GM18502 (cell line): ENCODE measurements at regions not wholly inside any gene's neighbourhood (a gene's known extent, or its start where the extent isn't known, plus 50 kb on each side); places are given as distances from the start of the nearest gene placed in this dataset.
"Not testable (repeated sequence)": the region's sequence is repeated elsewhere in the genome, so short reads cannot be mapped to it uniquely, and the experiment has no call there.

Source experiments
- ATAC-seq: cut with Tn5 transposase; IDR thresholded peaks from one replicate; pipeline ENCODE4 v1.9.1; 2021; ENCODE audit warnings: mild to moderate bottlenecking; ENCODE audit not compliant: unreplicated experiment, poor library complexity

DNA sequence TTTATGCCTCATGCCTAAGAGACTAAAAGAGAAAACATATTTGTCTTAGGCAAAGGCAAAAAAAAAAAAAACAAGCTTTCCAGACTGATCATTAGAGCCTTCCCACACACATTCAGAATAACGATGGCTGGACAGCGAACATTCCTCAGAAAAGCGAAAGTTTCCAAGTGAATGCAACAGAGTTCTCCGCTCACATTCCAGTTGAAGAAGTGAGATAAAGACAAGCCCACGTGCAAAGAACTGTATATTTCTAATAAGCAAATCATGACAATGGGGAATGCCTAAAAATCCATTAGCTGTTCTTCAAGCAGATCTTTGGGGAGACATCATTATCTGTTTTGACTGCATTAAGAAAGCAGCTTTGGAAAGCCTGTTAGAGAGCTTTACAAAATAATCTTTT is 347.9 kb downstream of the METTL4 start:
- ATAC-seq: no peak

- ATAC-seq: no peak
Observed at GRCh38 chr18:2223849-2224248, 347.5 kb downstream of the METTL4 start.

DNA sequence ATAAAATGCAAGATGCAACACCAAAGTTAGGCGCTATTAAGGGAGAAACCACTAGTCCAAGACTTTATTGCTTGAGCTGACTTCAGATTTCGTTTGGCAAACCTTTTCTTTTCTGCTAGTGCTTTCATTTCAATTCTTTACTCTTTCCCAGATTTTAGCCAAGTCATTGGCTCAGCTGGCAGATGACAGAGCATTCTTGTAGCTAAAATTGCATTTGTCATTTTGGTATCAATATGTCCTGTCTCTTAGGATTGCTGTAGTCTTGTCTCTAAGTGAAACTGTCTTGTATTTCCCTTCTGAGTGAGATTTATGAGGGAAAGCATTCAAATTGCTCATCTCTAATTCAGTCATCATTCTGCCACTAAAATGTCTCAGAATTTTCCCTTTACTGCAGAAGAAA is 335.1 kb downstream of the METTL4 start:
- no peak for ATAC-seq

DNA sequence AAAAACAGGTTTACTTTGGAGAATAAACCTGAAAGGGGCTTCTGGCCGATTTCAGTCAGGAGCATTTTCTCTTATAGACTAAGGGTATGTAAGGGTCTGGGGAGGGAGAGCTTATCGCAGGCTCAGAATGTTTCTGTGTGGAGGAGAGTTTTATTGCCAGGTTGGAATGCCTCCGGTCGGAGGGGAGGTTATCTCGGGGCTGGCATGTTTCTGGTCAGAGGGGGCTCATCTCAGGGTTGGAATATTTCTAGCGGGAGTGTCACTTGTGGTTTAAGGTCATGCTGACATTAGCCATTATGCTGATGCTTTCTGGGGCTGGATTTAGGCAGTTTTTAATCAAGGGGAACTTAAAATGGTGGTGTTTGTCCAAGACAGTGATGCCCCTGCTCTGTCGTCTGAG is 333.6 kb downstream of the METTL4 start:
- ATAC-seq: no peak

DNA sequence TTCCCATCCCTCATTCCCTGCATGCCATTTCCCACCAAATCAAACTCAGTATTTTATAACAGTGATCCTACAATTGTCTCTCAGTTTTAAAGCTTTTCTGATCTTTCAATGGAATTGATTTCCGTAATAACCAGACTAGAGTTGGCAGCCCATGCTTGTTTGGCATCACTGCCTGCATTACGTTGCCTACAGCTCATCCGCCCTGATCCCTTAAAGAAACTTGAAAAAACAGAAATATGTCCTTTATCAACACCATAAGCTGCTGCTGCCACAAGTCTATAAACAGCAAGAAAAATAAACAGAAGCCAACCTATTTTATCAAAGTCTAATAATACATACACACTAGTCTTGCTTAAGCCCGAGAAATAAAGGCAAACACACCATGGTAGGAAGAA is 331.0 kb downstream of the METTL4 start:
- no peak for ATAC-seq

- ATAC-seq: no peak
Observed at GRCh38 chr18:2244641-2245040, 326.7 kb downstream of the METTL4 start.

GRCh38 chr18:2247101-2247500 is 324.2 kb downstream of the METTL4 start:
- ATAC-seq: not testable (repeated sequence)

- ATAC-seq: no peak
Observed at GRCh38 chr18:2254977-2255376, 316.3 kb downstream of the METTL4 start.

DNA sequence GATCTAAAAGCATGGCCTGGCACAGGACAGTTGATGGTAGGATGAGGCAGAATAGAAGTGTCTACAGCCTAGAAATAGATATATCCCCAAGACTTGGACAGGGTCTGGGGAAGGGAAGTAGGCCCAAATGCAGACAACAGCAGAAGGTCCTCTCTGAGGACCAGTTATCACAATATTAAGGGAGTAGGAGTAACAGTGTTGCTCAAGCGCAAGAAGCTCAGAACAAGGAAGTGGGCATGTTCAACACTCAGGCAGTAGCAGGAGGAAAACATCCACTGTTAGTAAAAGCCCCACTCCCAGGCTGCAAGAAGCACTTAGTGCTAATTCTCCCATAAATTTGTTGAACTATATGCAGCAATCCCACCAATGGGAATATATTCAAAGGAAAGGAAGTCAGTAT is 314.7 kb downstream of the METTL4 start:
- no peak for ATAC-seq

GRCh38 chr18:2258954-2259353 is 312.4 kb downstream of the METTL4 start:
- ATAC-seq: no peak

GRCh38 chr18:2263303-2263890 is 307.9 kb downstream of the METTL4 start:
- ATAC-seq: no peak

GRCh38 chr18:2274613-2275012 is 296.7 kb downstream of the METTL4 start:
- no peak for ATAC-seq

- ATAC-seq: no peak
Observed at GRCh38 chr18:2281086-2281485, 290.2 kb downstream of the METTL4 start.

DNA sequence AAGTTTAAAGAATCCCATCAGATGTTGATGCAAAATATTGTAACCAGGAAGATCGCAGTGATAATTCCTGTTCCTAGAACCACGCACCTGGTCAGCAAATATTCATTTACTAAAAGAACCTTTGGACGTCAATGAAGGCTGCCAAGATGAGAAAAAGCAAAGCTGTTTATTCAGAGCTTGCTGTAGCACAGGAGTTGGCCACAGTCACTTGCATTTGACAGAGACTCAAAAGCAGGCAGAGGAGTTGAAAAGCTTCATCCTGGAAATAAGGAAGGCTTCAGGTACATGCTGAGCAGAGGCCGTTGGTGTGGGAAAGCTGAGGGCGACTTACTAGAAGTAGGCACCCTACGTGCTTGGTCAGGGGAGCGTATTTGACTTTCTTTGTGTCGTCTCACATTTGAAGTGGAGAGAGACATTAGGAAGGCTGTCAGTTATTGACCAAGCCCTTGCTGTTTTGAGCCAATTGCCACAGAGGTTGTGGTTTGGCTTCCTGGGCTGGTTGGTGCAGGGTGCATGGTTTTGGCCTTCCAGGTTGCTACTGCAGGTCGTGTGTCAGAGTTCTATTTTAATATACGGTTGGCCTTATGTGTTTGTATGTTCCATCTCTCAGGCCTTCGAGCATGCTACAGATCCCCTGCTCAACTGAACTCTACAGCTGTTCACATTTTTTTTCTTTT is 289.6 kb downstream of the METTL4 start:
- no peak for ATAC-seq

DNA sequence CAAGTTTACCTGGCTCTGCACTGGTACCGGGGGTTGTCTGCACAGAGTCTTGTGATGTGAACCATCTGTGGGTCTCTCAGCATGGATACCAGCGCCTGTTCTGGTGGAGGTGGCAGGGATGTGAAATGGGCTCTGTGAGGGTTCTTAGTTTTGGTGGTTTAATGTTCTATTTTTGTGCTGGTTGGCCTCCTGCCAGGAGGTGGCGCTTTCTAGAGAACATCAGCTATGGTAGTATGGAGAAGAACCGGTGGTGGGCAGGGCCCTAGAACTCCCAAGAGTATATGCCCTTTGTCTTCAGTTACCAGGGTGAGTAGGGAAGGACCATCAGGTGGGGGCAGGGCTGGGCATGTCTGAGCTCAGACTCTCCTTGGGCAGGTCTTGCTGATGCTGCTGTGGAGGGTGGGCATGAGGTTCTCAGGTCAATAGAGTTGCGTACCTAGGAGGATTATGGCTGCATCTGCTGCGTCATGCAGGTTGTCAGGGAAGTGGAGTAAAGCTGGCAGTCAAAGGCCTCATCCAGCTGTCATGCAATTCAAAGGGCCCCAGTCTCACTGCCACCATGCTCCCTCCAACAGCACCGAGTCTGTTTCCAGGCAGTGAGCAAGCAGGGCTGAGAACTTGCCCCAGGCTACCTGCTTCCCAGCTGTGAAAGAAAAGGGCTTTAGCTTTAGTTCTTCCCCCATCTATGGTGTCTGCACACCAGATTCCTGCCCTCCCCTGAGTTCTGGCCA is 278.0 kb downstream of the METTL4 start:
- ATAC-seq: no peak

GRCh38 chr18:2301316-2301715 is 270.0 kb downstream of the METTL4 start:
- ATAC-seq: no peak

GRCh38 chr18:2302012-2302411 is 269.3 kb downstream of the METTL4 start:
- ATAC-seq: no peak

DNA sequence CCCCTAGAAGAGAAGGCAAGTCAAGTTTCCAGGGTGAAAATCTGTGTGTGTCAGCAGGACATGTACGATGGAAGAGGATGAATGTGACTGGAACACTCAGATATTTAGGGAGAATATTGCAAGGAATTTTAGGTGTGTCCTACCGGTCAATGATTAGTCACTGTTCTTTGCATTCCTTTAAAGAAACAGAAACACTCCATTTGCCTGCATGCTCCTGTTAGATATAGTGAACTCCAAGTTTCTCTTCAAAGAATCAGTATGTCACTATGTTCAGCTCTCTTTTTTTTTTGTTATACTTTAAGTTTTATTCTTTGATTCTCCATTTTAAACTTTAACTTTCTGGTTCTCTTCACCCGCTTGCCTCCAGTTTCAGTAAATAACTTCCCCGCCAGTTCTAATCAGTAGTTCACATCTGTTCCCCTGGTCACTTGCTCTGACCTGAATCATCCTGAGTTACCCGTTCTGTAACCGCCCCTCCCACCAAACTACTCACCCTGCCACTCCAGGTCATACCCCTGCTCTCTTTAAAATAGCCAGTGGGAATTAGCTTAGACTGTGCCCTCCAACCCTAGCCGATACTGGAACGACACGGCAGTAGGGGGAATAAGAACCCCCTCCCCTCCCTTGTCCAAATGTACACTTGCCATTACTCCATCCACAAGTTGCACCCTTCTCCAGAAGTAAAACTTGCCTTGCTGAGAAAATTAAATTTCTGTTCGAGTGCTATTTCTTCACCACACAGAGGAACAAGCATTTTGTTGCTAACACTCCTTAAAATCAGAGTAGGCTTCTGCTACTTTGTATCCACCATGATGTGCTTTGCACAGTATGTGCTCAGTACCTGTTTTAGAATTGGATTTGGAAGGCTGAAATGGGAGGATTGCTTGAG is 268.4 kb downstream of the METTL4 start:
- ATAC-seq: no peak

DNA sequence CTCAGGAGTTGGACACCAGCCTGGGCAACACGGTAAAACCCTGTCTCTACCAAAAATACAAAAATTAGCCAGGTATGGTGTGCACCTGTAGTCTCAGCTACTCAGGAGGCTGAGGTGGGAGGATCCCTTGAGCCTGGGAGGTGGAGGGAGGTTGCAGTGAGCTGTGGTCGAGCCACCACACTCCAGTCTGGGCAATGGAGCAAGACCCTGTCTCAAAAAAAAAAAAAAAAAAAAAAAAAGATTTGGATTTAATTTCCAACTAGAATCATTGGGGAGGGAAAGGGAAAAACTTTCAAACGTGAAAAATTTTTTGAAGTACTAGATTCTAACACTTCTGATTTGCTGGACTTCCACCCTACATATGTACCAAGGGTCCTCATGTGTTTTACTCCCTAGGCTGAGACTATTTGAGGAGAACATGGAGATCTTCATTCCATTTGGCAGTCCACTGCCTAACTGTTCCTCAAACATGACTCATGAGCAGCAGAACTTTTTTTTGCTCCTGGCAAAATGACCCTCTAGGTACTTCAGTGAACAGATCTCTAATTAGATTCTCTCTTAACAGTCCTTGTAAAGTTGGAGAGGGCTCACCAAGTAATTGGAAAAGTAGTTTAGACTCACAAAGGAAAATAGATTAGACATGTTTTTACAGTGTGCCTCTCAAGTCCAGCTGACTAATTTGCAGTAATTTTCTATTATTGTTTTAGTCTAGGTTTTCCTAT is 267.6 kb downstream of the METTL4 start:
- ATAC-seq: no peak
